ENCODE measurements at regions not wholly inside any gene's neighbourhood (a gene's known extent, or its start where the extent isn't known, plus 50 kb on each side); places are given as distances from the start of the nearest gene placed in this dataset.

- no peak for FAIRE-seq
Observed at GRCh38 chr18:45541421-45541820, 73.9 kb upstream of the SLC14A2 start.

DNA sequence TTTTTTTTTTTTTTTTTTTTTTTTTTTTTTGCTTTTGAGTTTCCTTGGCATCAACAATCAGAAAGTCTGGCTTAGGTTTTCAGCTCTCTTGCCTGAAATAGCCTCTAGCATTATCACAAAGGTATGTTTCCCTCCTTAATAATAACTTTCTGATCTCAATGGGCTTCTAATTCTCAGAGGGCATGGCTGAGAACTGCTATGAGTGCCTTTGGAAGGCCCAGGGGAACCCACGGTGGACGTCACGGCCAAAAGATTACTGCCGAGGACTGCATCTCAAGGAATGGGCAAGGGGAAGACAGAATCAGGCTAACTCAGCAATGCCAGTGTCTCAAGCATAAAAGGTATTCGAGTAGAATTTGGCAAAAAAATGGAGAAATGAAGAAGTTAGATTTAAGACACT is 73.2 kb upstream of the SLC14A2 start:
- FAIRE-seq = no peak

GRCh38 chr18:45547910-45548309 is 67.4 kb upstream of the SLC14A2 start:
- no peak for FAIRE-seq

DNA sequence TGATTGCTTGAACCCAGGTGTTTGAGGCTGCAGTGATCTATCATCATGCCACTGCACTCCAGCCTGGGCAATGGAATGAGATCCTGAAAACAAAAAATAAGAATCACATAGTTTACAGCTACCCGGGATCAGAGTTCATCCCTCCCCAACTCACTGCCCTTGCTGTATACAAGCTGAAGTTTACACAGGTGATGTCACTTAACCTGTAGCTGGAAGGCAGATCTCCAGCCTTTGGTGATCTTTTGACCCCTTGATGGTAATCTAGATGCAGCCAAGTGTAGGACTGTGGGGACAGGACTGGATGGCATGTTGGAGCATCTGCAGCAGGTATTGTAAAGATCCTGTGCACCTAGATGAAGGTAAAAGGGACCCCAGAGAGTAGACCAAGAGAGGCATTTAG is 66.7 kb upstream of the SLC14A2 start:
- FAIRE-seq = no peak

GRCh38 chr18:45549290-45549689 is 66.0 kb upstream of the SLC14A2 start:
- FAIRE-seq = no peak

DNA sequence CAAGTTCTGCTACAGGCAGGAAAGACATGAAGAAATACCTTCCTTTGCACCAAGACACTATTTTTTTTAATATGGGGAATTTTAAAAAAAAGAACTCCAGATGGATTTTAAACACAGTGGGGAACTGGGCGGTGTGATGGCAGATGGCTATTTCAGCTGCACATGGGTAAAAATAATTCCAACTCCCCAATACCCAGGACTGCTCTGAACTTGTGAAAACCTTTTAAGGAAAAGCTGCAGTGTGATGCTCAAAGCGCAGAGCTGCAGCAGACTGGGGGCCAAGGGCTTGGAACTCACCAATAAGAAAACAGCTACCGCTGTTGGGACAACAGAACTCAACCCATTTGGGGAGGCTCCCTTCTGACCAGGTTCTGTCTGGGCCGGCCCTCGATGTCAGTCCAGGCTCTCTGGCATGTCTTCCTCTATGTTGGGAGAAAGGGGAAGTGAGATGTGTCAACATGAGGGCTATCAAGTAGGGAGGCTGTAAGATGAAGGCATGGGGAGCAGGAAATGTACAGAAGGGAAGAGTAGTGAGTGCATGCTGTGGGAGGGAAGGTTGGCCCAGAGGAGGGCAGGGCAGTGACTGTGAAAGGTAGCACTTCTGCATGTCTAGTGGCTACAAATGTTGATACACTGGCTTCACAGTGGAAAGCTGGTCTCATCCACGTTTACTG is 64.0 kb upstream of the SLC14A2 start:
- no peak for FAIRE-seq

GRCh38 chr18:45553723-45554388 is 61.4 kb upstream of the SLC14A2 start:
- FAIRE-seq = no peak

DNA sequence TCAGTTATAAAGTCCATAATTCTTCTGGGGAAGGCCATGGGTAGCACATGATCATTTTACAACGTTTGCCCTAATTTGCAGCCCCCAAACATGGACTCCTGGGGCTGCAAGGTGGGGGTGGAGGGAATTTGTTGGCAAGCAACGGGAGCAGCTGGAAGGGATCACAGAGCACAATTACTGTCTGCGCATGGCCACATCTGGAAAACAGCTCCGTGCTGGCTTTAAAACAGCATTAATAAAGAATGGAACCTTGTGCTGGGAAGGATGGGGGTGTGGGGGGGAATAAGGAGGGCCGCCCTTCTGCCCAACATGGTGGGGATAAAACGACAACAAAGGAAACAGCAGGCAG is 60.9 kb upstream of the SLC14A2 start:
- no peak for FAIRE-seq

DNA sequence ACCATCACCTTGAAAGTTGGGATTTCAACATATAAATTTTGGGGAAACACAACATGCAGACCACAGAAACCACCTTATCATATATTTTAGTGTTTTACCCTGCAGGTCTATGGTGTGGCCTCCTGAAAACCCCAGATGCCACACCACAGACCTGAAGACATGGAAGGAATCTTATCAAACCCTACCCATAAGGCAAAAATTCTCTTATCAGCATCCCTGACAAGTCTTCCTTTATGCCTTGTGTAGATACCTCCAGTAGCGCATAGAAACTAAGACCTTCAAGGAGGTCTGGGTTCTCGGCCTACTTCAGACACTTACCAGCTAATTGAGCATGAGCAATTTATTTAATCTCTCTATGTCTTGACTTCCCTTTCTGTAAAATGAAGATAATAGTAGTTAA is 59.1 kb upstream of the SLC14A2 start:
- no peak for FAIRE-seq

- FAIRE-seq = no peak
Observed at GRCh38 chr18:45557287-45557686, 58.0 kb upstream of the SLC14A2 start.

GRCh38 chr18:45557779-45558178 is 57.5 kb upstream of the SLC14A2 start:
- no peak for FAIRE-seq

GRCh38 chr18:45559258-45559657 is 56.0 kb upstream of the SLC14A2 start:
- FAIRE-seq = no peak

DNA sequence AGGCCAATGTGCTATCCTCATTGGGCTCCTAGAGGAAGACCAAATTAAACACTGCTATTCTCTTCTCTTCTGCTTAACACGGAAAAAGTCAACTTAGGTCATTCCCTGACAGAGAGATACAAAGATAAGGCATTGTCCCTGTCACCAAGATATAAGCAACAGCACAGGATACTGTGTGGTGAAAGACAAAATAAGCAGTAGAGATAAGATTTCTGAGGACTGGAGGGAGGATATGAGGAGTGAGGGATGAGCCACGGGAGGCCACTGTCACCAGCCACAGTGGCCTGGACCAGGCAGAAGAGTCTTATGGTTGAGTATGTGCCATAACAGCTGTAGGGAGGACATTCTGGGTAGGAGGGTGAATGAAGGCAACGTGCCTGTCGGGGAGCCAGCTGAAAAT is 54.4 kb upstream of the SLC14A2 start:
- FAIRE-seq = no peak

DNA sequence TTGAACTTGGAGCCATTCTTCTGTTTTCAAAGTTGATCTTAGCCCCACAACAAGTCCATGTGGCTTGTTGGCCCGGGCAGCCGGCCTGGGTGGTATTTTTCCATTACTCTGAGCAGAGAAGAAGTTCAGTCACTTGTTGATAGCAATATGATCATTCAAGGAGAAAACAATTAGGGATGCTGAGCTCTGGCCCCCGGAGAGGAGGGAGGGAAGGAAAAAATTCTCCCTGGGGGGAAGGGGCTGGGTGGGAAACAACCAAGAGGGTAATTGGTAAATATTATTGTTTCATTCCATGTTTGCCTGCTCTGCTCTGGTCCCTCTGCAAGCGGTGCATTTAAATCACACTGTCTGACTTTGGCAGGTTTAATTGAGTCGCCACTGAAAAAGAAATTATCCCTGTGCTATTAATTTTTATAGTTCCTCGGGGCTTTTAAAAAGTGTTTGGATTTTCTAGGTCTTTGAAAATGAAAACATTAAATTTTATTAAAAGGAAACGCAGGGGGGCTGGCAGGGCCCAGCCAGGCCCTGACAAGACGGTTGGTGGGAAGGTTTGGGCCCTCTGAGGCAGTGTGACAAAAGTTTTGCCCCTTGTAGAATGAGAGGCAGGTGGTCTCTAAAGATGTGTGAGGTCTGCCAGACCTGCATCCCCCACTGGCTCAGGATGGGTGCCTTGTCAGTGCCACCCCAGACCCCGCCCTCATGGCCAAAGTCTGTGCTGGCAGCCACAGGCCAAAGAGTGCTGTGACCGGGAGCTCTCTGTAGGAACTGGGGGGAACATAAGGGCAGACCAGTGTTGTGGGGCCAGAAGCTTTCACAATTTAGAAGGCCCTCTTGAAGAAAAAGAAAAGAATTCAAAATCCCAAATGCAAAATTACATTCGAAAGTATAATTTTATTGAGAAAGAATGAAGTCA is 52.5 kb upstream of the SLC14A2 start:
- FAIRE-seq = peak; percentile 99

DNA sequence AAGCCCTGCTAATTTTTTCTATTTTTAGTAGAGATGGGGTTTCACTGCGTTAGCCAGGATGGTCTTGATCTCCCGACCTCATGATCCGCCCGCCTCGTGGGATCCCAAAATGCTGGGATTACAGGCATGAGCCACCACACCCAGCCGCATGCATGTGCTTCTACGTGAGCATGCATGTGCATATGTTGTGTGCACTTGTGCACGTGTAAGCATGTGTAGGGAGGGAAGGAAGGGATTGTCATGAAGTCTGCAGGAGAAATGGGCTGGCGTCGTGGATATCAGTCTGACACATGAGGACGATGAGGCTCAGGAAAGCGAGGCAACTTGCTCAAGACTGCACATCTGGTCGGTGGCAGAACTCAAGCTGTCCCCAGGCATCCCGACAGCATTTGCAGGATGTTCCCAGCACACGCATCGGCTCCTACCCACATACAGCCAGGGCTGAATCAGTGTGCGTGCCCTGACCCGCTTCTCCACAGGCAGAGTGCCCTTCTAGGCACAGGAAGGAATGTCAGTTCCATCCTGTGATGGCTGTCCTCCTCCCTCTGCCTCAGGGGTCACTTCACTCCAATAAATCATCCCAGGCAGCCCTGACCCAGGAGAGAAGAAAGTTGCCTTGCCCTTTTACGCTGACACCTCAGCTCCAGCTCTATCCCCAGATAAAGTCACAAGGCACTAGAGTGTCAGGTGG is 49.9 kb upstream of the SLC14A2 start:
- FAIRE-seq = no peak

Data from endometrium (tissue), 2 donors.